IMR-90 (cell line): ENCODE measurements at regions not wholly inside any gene's neighbourhood (a gene's known extent, or its start where the extent isn't known, plus 50 kb on each side); places are given as distances from the start of the nearest gene placed in this dataset.
A peak's percentile ranks its signal among the peaks of the same experiment; 100 is the strongest.

Experiments
- ATAC-seq: fragments of 200-7000 bp; cut with Tn5 transposase; 2 replicates; pipeline ENCODE4 v1.9.1; 2020; ENCODE audit warnings: low read depth, mild to moderate bottlenecking, moderate library complexity
- BruUV-seq: library from RNA; stranded (reverse); fragments of 400-500 nt; replicated peaks from 2 replicates; lab custom pipeline; 2021; lab: Mats Ljungman, UMichigan
- CTCF ChIA-PET: fragments of 300-600 bp; formaldehyde crosslinking; extraction: SDS; loops from one replicate; lab custom pipeline; 2021; ENCODE audit warnings: antibody characterized with exemption; lab: Yijun Ruan, JAX
- POLR2A ChIA-PET: fragments of 300-600 bp; sonication (Branson Sonifier 250); formaldehyde crosslinking; loops from one replicate; lab custom pipeline; 2022; ENCODE audit warnings: antibody characterized with exemption; ENCODE audit not compliant: unreplicated experiment; lab: Charles Lee
- DNase-seq: peaks from one replicate; pipeline ENCODE4 v3.0.0; 2013
- H2AFZ ChIP-seq: replicated peaks from 2 replicates; pipeline ENCODE3; 2013; ENCODE audit warnings: low read length, mild to moderate bottlenecking; ENCODE audit not compliant: poor library complexity
- H2AK5ac ChIP-seq: 2 replicates; pipeline ENCODE4 v1.6.1; 2013; ENCODE audit warnings: low read depth, low read length, inconsistent platforms
- H2AK9ac ChIP-seq: replicated peaks from 2 replicates; pipeline ENCODE3; 2013; ENCODE audit warnings: mild to moderate bottlenecking, low read depth, low read length, moderate library complexity; ENCODE audit not compliant: poor library complexity
- H2BK120ac ChIP-seq: 2 replicates; pipeline ENCODE4 v1.6.1; 2013; ENCODE audit warnings: low read depth, low read length, inconsistent platforms
- H2BK15ac ChIP-seq: 3 replicates; pipeline ENCODE4 v1.6.1; 2013; ENCODE audit warnings: low read depth, low read length, inconsistent platforms
- H2BK20ac ChIP-seq: 2 replicates; pipeline ENCODE4 v1.6.1; 2013; ENCODE audit warnings: low read depth, mild to moderate bottlenecking, inconsistent platforms, low read length, moderate library complexity
- H2BK5ac ChIP-seq: 2 replicates; pipeline ENCODE4 v1.6.1; 2013; ENCODE audit warnings: mild to moderate bottlenecking, low read depth, low read length, inconsistent platforms; ENCODE audit not compliant: poor library complexity, severe bottlenecking
- H3K14ac ChIP-seq: replicated peaks from 2 replicates; pipeline ENCODE4 v1.6.1; 2013; ENCODE audit warnings: low read depth, low read length, inconsistent platforms
- H3K18ac ChIP-seq: 2 replicates; pipeline ENCODE4 v1.6.1; 2013; ENCODE audit warnings: low read depth, low read length, control low read depth
- H3K23ac ChIP-seq: 2 replicates; pipeline ENCODE4 v1.6.1; 2013; ENCODE audit warnings: low read depth, low read length, inconsistent platforms
- H3K27ac ChIP-seq: 2 replicates; pipeline ENCODE4 v1.5.1; 2013; ENCODE audit warnings: mild to moderate bottlenecking, control low read depth, low read length; ENCODE audit not compliant: insufficient read depth
- H3K27me3 ChIP-seq: 2 replicates; pipeline ENCODE4 v1.6.1; 2013; ENCODE audit warnings: low read length; ENCODE audit not compliant: control insufficient read depth, insufficient read depth
- H3K36me3 ChIP-seq: 2 replicates; pipeline ENCODE4 v1.6.1; 2013; ENCODE audit warnings: low read length, mixed read lengths; ENCODE audit not compliant: control insufficient read depth, insufficient read depth
- H3K4ac ChIP-seq: 2 replicates; pipeline ENCODE4 v1.6.1; 2013; ENCODE audit warnings: low read depth, low read length, inconsistent platforms
- H3K4me1 ChIP-seq: 2 replicates; pipeline ENCODE4 v1.6.1; 2013; ENCODE audit warnings: low read length, mixed read lengths; ENCODE audit not compliant: control insufficient read depth, insufficient read depth
- H3K4me2 ChIP-seq: 2 replicates; pipeline ENCODE4 v1.6.1; 2013; ENCODE audit warnings: low read depth, mild to moderate bottlenecking, control low read depth, low read length, moderate library complexity
- H3K4me3 ChIP-seq: 2 replicates; pipeline ENCODE4 v1.5.1; 2013; ENCODE audit warnings: low read depth, mild to moderate bottlenecking, control low read depth, low read length, moderate library complexity; ENCODE audit not compliant: insufficient read depth
- H3K56ac ChIP-seq: 2 replicates; pipeline ENCODE4 v1.6.1; 2013; ENCODE audit warnings: low read length, inconsistent platforms; ENCODE audit not compliant: insufficient read depth; ENCODE audit errors: extremely low read depth
- H3K79me1 ChIP-seq, 2 experiments: 2 replicates each; pipeline ENCODE4 v1.6.1; 2013; ENCODE audit warnings: low read length in 2 of 2, inconsistent platforms in 1 of 2, low read depth in 1 of 2
- H3K9ac ChIP-seq: 2 replicates; pipeline ENCODE4 v1.6.1; 2013; ENCODE audit warnings: low read depth, low read length, control low read depth
- H3K9me1 ChIP-seq: 2 replicates; pipeline ENCODE4 v1.6.1; 2013; ENCODE audit warnings: low read length, inconsistent platforms; ENCODE audit not compliant: insufficient read depth
- H3K9me3 ChIP-seq: 2 replicates; pipeline ENCODE4 v1.6.1; 2013; ENCODE audit warnings: low read length; ENCODE audit not compliant: control insufficient read depth, insufficient read depth
- H4K20me1 ChIP-seq: 2 replicates; pipeline ENCODE4 v1.6.1; 2013; ENCODE audit warnings: low read length, inconsistent platforms; ENCODE audit not compliant: insufficient read depth
- H4K5ac ChIP-seq: 2 replicates; pipeline ENCODE4 v1.6.1; 2013; ENCODE audit warnings: mild to moderate bottlenecking, low read depth, low read length, control low read depth
- H4K8ac ChIP-seq, 2 experiments: 2 replicates each; pipeline ENCODE4 v1.6.1; 2013; ENCODE audit warnings: low read depth in 2 of 2, low read length in 2 of 2, control low read depth in 1 of 2, inconsistent platforms in 1 of 2
- H4K91ac ChIP-seq: 2 replicates; pipeline ENCODE4 v1.6.1; 2013; ENCODE audit warnings: low read depth, low read length, inconsistent platforms; ENCODE audit not compliant: insufficient read depth
- BHLHE40 ChIP-seq: fragments of 150-350 bp; IDR thresholded peaks from 2 replicates; pipeline ENCODE4 v1.6.1; 2016; ENCODE audit warnings: mild to moderate bottlenecking, low read depth, low read length
- CEBPB ChIP-seq: IDR thresholded peaks from 2 replicates; pipeline ENCODE4 v1.6.1; 2012; ENCODE audit warnings: low read depth, low read length, improper control_type of control experiment
- CTCF ChIP-seq: conservative IDR thresholded peaks from 2 replicates; pipeline ENCODE4 v1.5.1; 2012; ENCODE audit warnings: mild to moderate bottlenecking, low read depth, low read length, improper control_type of control experiment
- FOS ChIP-seq: fragments of 150-350 bp; IDR thresholded peaks from 2 replicates; pipeline ENCODE4 v1.6.1; 2016; ENCODE audit warnings: low read depth, low read length
- MAFK ChIP-seq: IDR thresholded peaks from 2 replicates; pipeline ENCODE4 v1.6.1; 2012; ENCODE audit warnings: low read depth, low read length, improper control_type of control experiment
- NFE2L2 ChIP-seq: fragments of 150-350 bp; IDR thresholded peaks from 2 replicates; pipeline ENCODE4 v1.6.1; 2016; ENCODE audit warnings: low read depth, mild to moderate bottlenecking, low read length
- RFX5 ChIP-seq: IDR thresholded peaks from 2 replicates; pipeline ENCODE4 v1.8.0; 2012; ENCODE audit warnings: low read depth, mild to moderate bottlenecking, low read length, moderate library complexity
- WGBS, 2 experiments: methylation state at CpG; one replicate each; pipeline versions ENCODE4 v1.1.5 to v1.1.7; 2013; ENCODE audit warnings: missing lambda C conversion rate in 2 of 2; ENCODE audit not compliant: insufficient read length in 1 of 2; ENCODE audit errors: extremely low coverage in 2 of 2; 5-methylcytosine and 5-hydroxymethylcytosine counted together
- dilution Hi-C: fragments of 300-500 bp; cut with HindIII; formaldehyde crosslinking; loops from one replicate; pipeline ENCODE4 v1.14.3; 2018; ENCODE audit warnings: low sequenced_read_pairs; ENCODE audit not compliant: unreplicated experiment
- in situ Hi-C: fragments of 300-500 bp; cut with MboI; formaldehyde crosslinking; loops from 3 replicates; pipeline ENCODE4 v1.14.3; 2019; ENCODE audit warnings: low sequenced_read_pairs, inconsistent platforms, mixed read lengths
- intact Hi-C: fragments of 100-400 bp; cut with micrococcal nuclease; formaldehyde crosslinking; loops from 2 replicates; pipeline ENCODE4 v1.10.0; 2022

DNA sequence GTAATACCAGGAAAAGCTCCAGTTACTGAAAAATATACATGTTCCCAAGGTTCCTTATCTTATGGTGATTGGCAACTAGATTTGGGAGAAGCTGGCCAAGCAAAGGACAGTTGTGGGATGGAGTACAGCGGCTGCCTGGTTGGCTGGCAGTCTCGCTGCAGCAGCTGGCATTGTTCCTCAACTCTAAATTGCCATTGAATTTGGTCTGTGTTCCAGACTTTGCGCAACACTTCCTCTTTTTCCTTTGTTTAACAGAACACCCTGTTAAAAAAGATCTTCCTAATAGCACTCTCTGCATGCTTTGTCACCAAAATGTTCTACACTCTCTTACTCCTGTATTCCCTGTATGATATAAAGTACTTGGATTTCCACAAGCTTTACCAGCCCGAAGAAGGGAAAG is 420.6 kb upstream of the RBMS3 start:
- Histone ChIP-seq H4K5ac (no peak overlapping the region), H2BK20ac (no peak overlapping the region), H3K23ac (no peak overlapping the region), H2AK9ac (no peak overlapping the region), H4K8ac (no peak overlapping the region), H3K36me3 (no peaks in the 10 kb centered on the region), H3K14ac (no peak overlapping the region), H4K20me1 (no peaks in the 10 kb centered on the region), H4K91ac (no peak overlapping the region), H3K9ac (no peak overlapping the region), H3K27me3 (no peaks in the 10 kb centered on the region; the same call in 1 of the 2 replicates), H3K9me1 (no peaks in the 10 kb centered on the region; the same call in 1 of the 2 replicates), H2BK15ac (no peak overlapping the region), H3K27ac (no peak overlapping the region), H3K4me1 (no peaks in the 10 kb centered on the region), H2BK120ac (no peak overlapping the region), H3K79me1 (no peaks in the 10 kb centered on the region), H2BK5ac (no peak overlapping the region), H3K4me2 (no peak overlapping the region), H3K4ac (no peak overlapping the region), H2AK5ac (no peak overlapping the region), H2AFZ (no peak overlapping the region), H3K9me3 (no peaks in the 10 kb centered on the region), H3K56ac (no peak overlapping the region), H3K18ac (no peak overlapping the region), H3K4me3 (no peak overlapping the region)
- no peak for DNase-seq
- intact Hi-C loops = no loop called here
- ChIA-PET POLR2A (no interaction called here), CTCF (no interaction called here)
- no TSS peak for BruUV-seq
- in situ Hi-C loops = no loop called here
- no peak for ATAC-seq
- dilution Hi-C loops = no loop called here
- TF ChIP-seq MAFK (no peak), FOS (no peak), NFE2L2 (no peak), BHLHE40 (no peak), CTCF (no peak), CEBPB (peak; percentile 38; the same call in 1 of the 2 replicates), RFX5 (no peak)
- no CpG with 5 or more reads among the region's 4 CpGs for WGBS, 2 experiments
